OCI-LY3 (cell line): ENCODE measurements at regions not wholly inside any gene's neighbourhood (a gene's known extent, or its start where the extent isn't known, plus 50 kb on each side); places are given as distances from the start of the nearest gene placed in this dataset.

Experiments
- CTCF ChIP-seq: fragments of 200-600, 300-600 bp; sonication (generic); IDR thresholded peaks from 2 replicates; pipeline ENCODE4 v1.5.1; 2014; ENCODE audit warnings: antibody characterized with exemption, low read length, low read depth
- EZH2phosphoT487 ChIP-seq: fragments of 200-600 bp; shearing (Covaris generic); IDR thresholded peaks from 2 replicates; pipeline ENCODE4 v1.6.1; 2018; ENCODE audit warnings: antibody characterized with exemption, mixed run types, low read depth

GRCh38 chr7:106176414-106177299 is 64.5 kb upstream of the SYPL1 start:
- TF ChIP-seq CTCF (peak; percentile 91), EZH2phosphoT487 (no peak)
